ENCODE measurements at regions not wholly inside any gene's neighbourhood (a gene's known extent, or its start where the extent isn't known, plus 50 kb on each side); places are given as distances from the start of the nearest gene placed in this dataset.

DNA sequence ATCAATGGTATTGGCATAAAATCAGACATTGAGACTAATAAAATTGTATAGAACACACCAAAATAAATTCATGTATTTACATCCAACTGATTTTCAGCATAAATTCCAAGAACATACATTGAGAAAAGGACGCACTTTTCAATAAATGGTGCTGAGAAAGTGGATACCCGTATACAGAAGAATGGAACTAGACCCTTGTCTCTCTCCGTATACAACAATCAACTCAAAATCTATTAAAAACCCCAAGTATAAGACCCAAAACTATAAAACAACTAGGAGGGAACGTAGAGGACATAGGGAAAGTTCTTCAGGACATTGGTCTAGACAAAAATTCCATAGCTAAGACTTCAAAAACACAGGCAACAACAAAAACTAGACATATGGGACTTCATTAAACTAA is 97.4 kb downstream of the GGTLC2 start:
- Mint-ChIP-seq H3K27ac (ENCODE audit: unreplicated experiment) (no peak overlapping the region), H3K4me3 (ENCODE audit: unreplicated experiment) (no peak overlapping the region), H3K9me3 (ENCODE audit: unreplicated experiment) (no peaks in the 10 kb centered on the region), H3K36me3 (ENCODE audit: insufficient read depth, unreplicated experiment) (no peaks in the 10 kb centered on the region), H3K27me3 (ENCODE audit: insufficient read depth, unreplicated experiment) (peaks cover 26% of the 10 kb centered on the region), H3K4me1 (ENCODE audit: low read depth, unreplicated experiment) (no peaks in the 10 kb centered on the region)
- POLR2A ChIA-PET: no interaction called here
- no TSS peak for BruUV-seq (replicated peaks)
- H3K4me3 ChIP-seq (ENCODE audit: low read depth, low read length): no peak overlapping the region
- no peaks in the 10 kb centered on the region; the same call in none of the 2 replicates for H3K27me3 ChIP-seq (replicated peaks; ENCODE audit: control insufficient read depth, insufficient read depth, low read length)
- intact Hi-C loops (cut with micrococcal nuclease; ENCODE audit: unreplicated experiment): no loop called here
- no peaks in the 10 kb centered on the region for H3K9me3 ChIP-seq
- no peaks in the 10 kb centered on the region for H3K36me3 ChIP-seq (ENCODE audit: control insufficient read depth, insufficient read depth, low read length)
- DNase-seq: no peak
- TF ChIP-seq, protein P1, sequence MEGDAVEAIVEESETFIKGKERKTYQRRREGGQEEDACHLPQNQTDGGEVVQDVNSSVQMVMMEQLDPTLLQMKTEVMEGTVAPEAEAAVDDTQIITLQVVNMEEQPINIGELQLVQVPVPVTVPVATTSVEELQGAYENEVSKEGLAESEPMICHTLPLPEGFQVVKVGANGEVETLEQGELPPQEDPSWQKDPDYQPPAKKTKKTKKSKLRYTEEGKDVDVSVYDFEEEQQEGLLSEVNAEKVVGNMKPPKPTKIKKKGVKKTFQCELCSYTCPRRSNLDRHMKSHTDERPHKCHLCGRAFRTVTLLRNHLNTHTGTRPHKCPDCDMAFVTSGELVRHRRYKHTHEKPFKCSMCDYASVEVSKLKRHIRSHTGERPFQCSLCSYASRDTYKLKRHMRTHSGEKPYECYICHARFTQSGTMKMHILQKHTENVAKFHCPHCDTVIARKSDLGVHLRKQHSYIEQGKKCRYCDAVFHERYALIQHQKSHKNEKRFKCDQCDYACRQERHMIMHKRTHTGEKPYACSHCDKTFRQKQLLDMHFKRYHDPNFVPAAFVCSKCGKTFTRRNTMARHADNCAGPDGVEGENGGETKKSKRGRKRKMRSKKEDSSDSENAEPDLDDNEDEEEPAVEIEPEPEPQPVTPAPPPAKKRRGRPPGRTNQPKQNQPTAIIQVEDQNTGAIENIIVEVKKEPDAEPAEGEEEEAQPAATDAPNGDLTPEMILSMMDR (IDR thresholded peaks at IDR 0.05; ENCODE audit: insufficient read depth in 1 of 2, low read depth in 1 of 2, low read length in 1 of 2, severe bottlenecking in 1 of 2, unreplicated experiment in 1 of 2): no peak
- CTCF ChIA-PET: no interaction called here
- no peaks in the 10 kb centered on the region for H3K4me1 ChIP-seq

DNA sequence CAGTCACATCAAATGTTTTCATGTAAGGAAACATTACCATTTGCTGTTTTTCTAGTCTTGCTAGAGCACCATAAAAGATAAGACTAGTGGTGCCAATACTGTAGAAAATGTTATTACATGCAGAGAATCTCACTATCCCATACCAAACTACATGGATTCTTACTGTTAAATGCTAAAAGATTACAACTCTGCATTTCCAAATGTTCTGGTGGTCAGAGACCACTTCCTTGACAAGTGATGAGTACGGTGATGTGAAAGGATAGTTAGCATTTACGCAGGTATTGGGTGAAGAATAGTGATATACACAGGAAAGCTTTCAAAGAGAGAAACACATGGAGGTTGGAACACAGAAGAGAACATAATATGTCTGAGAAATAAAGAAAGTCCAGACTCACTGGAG is 98.2 kb downstream of the GGTLC2 start:
- intact Hi-C loops (cut with micrococcal nuclease; ENCODE audit: unreplicated experiment): no loop called here
- H3K4me1 Mint-ChIP-seq (ENCODE audit: low read depth, unreplicated experiment): no peaks in the 10 kb centered on the region
- no peaks in the 10 kb centered on the region; the same call in none of the 2 replicates for H3K27me3 ChIP-seq (replicated peaks; ENCODE audit: control insufficient read depth, insufficient read depth, low read length)
- no peaks in the 10 kb centered on the region for H3K9me3 ChIP-seq
- no TSS peak for BruUV-seq (replicated peaks)
- H3K36me3 Mint-ChIP-seq (ENCODE audit: insufficient read depth, unreplicated experiment): no peaks in the 10 kb centered on the region
- no peak for DNase-seq
- POLR2A ChIA-PET: no interaction called here
- no peaks in the 10 kb centered on the region for H3K36me3 ChIP-seq (ENCODE audit: control insufficient read depth, insufficient read depth, low read length)
- H3K27ac Mint-ChIP-seq (ENCODE audit: unreplicated experiment): no peak overlapping the region
- CTCF ChIA-PET: interaction anchor here (1.0 kb wide), 1 partner anchor 152 kb away, joined by 3 read pairs; no protein-coding TSS in a partner anchor
- H3K27me3 Mint-ChIP-seq (ENCODE audit: insufficient read depth, unreplicated experiment): peaks cover 21% of the 10 kb centered on the region
- no peak overlapping the region for H3K4me3 Mint-ChIP-seq (ENCODE audit: unreplicated experiment)
- no peak overlapping the region for H3K4me3 ChIP-seq (ENCODE audit: low read depth, low read length)
- H3K4me1 ChIP-seq: no peaks in the 10 kb centered on the region
- H3K9me3 Mint-ChIP-seq (ENCODE audit: unreplicated experiment): no peaks in the 10 kb centered on the region
- TF ChIP-seq, protein P1 (IDR thresholded peaks at IDR 0.05; ENCODE audit: insufficient read depth in 1 of 2, low read depth in 1 of 2, low read length in 1 of 2, severe bottlenecking in 1 of 2, unreplicated experiment in 1 of 2): no peak

DNA sequence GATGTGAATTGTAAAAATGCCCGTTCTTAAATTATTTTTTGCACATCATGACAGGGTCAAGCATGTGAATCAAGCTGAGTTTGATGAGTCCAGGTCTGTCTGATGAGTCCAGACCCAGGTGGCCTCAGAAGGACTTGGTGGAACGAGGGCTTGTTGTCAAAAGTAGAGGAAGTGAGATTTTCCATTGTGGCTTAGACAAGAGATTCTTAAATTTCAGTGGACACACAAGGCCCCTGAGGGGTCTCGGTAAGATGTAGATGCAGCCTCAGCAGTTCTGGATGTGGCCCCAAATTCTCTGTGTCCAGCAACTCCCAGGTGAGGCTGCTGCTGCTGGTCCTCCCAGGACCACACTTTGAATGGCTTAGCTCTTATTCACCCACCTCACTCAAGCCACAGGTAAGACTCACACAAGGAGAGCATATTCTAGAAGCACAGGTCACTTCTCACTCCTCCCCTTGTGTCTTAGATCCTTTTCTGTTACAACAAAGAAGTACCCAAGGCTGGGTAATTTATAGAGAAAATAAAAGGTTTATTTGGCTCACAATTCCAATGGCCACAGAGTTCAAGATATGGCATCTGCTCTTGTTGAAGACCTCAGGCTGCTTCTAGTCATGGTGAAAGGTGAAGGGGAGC is 98.8 kb downstream of the GGTLC2 start:
- H3K9me3 Mint-ChIP-seq (ENCODE audit: unreplicated experiment): no peaks in the 10 kb centered on the region
- no TSS peak for BruUV-seq (replicated peaks)
- no peak for DNase-seq
- POLR2A ChIA-PET: no interaction called here
- intact Hi-C loops (cut with micrococcal nuclease; ENCODE audit: unreplicated experiment): no loop called here
- CTCF ChIA-PET: interaction anchor here (1.0 kb wide), 1 partner anchor 152 kb away, joined by 3 read pairs; no protein-coding TSS in a partner anchor
- TF ChIP-seq, protein P1 (IDR thresholded peaks at IDR 0.05; ENCODE audit: insufficient read depth in 1 of 2, low read depth in 1 of 2, low read length in 1 of 2, severe bottlenecking in 1 of 2, unreplicated experiment in 1 of 2): no peak
- Histone ChIP-seq H3K4me1 (no peaks in the 10 kb centered on the region), H3K4me3 (ENCODE audit: low read depth, low read length) (no peak overlapping the region), H3K9me3 (no peaks in the 10 kb centered on the region), H3K36me3 (ENCODE audit: control insufficient read depth, insufficient read depth, low read length) (no peaks in the 10 kb centered on the region), H3K27me3 (replicated peaks; ENCODE audit: control insufficient read depth, insufficient read depth, low read length) (no peaks in the 10 kb centered on the region; the same call in none of the 2 replicates)
- H3K27ac Mint-ChIP-seq (ENCODE audit: unreplicated experiment): no peak overlapping the region
- H3K36me3 Mint-ChIP-seq (ENCODE audit: insufficient read depth, unreplicated experiment): no peaks in the 10 kb centered on the region
- H3K4me1 Mint-ChIP-seq (ENCODE audit: low read depth, unreplicated experiment): no peaks in the 10 kb centered on the region
- H3K4me3 Mint-ChIP-seq (ENCODE audit: unreplicated experiment): no peak overlapping the region
- peaks cover 19% of the 10 kb centered on the region for H3K27me3 Mint-ChIP-seq (ENCODE audit: insufficient read depth, unreplicated experiment)

Measured in Caco-2 (cell line).